Stimulated activated CD8-positive, alpha-beta memory T cell treated with anti-CD3 and anti-CD28 coated beads, Interleukin-15, amount 100 ng/mL, for 4 hours (primary cell): ENCODE measurements at regions not wholly inside any gene's neighbourhood (a gene's known extent, or its start where the extent isn't known, plus 50 kb on each side); places are given as distances from the start of the nearest gene placed in this dataset.
"Not testable (repeated sequence)": the region's sequence is repeated elsewhere in the genome, so short reads cannot be mapped to it uniquely, and the experiment has no call there.

ENCODE experiments used
- DNase-seq, 2 donors: peaks; one replicate each; pipeline ENCODE4 v3.0.0-alpha.2; 2020; ENCODE audit warnings: low read depth in 2 of 2

DNA sequence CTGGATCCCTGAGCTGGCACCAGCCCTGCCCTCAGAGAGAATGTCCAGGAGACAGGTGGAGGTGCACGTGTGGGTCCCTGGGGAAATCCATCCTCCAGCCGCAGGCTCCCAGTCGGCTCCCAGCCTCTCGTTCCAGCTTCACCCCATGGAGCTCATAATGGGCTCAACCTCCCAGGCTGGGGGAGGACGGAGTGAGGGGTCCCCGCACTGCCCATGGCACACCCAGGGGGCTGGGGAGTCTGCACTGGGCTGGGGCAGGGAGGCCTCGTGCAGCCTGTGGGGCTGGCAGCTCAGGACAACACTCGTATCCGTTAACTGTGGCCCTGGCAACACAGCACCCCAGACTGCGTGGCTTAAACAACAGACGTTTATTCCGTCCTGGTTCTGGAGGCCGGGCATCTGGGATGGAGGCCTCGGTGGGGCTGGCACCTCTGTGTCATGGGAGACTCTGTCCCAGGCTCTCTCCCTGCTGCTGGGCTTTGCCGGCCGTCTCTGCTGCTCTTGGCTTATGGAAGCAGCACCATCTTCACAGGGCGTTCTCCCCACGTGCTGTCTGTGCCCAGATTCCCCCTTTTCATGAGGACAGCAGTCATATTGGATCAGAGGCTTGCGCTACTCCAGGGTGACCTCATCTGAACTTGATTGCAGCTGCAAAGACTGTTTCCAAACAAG lies 223.6 kb downstream of the TMEM121 start:
- not testable (repeated sequence) for DNase-seq

DNA sequence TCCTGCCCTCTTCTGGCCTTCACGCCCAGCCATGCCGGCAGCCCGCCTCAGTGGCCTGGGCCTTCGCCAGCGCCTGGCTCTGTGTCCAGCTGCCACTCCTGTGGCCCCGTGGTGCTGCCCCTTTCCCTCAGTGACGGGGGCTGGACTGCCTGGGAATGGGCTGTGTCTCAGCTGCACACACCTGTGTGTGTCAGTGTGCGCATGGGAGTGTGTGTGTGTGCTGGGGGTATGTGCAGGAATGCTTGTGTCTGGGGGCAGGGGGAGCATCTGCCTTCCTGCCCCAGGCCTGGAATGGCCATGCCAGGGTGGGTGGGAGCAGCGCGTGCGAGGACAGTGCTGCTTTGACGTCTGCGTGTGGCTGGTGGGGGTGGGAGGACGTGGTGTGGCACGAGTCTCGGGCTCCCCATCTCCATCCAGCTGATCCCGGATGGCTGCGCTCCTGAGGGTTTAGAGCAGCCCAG lies 224.9 kb downstream of the TMEM121 start:
- DNase-seq = not testable (repeated sequence)

DNA sequence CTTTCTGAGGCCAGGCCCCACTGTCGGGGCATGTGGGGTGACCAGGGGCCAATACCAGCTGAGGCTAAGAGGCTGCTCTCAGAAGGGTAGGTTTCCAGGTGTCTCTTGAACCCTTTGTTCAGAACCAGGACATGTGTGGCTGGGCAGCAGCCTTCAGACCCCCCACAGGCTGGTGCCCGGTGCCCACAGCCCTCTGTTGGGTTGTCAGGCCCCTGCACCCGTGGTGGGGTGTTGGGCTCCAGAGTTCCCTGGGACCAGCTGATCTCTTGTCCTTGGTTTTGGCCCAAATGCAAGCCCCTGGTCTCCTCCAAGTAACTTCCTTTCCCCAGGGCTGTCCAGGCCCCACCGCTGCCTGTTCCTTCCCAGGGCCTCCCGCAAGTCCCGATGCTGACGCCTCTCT lies 226.0 kb downstream of the TMEM121 start:
- not testable (repeated sequence) for DNase-seq

DNA sequence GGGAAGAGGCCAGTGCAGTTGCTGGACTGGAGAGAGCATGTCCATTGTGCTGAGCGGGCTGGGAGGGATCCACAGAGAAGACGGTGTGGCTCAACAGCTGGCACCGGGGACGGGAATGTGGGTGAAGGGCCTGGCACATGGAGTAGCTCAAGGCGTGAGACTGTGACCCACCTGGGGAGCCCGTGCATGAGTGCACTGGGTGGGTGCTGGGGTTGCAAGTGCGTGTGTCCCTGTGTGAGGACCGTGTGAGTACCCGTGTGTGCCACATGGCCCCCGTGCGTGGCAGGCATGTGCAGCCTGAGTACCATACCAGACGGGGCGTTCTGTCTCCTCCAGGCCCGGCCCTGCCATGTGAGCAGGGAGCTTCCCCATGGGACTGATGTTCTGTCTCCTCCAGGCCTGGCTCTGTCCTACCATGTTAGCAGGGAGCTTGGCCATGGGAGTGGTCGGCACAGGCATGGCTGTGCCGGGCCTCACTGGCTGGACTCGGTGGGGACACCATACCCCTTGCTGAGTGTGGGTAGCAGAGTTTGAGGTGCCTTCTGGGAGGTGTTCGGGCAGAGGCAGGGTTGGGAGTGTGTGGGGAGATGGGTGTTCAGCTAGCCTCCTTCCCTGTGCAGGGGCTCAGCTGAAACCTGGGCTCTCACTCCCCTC lies 234.4 kb downstream of the TMEM121 start:
- no peak for DNase-seq

DNA sequence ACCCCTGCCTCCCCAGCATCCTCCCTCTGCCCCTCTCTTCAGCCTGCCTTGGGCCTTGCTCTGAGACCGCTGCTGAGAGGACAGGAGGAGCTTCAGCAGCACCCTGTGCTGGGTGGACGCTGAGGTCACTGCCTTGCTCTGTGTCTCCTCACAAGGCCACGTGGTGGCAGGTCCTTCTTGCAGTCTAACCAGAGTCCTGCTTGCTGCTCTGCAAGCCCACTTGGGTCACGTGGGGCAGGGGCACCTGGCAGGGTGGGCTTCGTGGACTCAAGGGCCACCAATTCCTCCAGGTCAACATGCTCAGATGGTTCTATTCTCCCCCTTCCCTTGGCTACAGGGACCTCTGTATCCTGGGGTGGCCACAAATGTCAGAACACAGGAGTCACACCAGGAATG lies 235.0 kb downstream of the TMEM121 start:
- not testable (repeated sequence) for DNase-seq

DNA sequence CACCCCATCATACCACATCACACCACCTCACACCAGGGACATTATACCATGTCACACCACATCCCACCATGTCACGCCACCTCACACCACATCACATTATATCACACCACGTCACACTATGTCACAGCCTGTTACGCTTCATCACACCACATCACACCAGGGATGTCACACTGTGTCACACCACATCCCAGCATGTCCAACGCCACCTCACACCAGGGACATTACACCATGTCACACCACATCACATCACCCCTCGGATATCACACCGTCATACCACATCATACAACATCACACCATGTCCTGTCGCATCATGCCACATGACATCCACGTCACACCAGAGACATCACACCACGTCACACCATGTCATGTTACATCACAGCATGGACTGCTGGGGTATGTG lies 235.5 kb downstream of the TMEM121 start:
- DNase-seq = no peak

DNA sequence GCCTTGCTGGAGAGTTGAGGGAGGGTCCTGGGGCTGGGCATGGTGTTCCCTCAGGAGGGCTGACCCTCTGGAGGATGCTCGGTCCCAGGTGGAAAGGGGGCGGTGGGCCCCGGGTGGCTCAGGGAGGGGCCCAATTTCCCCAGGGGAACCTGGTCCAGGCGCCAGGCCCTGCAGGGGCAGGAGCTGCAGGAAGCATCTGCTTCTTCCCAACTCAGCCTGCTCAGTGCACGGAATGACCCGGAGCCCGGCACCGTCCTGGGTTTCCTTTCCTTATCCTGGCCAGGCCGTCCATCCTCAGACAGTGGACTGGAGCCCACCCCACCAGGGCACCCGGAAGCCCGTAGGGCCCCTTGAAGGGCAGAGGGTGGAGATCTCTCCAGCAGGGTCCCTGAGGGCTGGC lies 235.9 kb downstream of the TMEM121 start:
- DNase-seq = not testable (repeated sequence)

DNA sequence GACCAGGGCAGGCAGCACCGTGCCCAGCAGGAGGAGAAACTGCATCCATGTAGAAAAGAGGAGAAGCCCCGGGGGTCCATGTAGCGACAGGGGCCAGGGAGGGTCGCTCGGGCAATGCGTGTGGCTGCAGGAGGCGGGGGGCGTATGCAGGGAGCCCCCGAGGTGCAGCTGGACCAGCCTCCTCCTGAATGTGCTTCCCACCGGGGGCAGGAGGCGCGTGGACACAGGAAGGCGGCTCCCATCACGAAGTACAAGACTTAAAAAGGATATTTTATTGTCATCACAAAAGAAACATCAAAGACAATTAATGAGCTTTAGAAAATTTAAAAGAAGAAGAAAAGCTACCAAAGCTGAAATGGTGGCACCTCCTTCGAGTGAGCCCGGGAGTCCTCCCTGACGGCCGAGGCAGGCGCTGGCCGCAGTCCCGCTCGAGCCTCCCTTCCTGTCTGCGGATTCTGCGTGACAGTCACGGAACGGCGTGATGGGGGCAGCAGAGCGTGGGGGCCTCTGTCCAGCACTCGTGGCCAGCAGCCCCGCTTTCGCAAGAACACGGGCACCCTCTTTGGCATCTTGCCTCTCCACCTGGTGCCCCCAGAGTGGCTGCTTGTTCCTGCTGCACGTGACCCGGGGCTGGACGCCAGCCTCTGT lies 238.0 kb downstream of the TMEM121 start:
- DNase-seq = not testable (repeated sequence)

DNA sequence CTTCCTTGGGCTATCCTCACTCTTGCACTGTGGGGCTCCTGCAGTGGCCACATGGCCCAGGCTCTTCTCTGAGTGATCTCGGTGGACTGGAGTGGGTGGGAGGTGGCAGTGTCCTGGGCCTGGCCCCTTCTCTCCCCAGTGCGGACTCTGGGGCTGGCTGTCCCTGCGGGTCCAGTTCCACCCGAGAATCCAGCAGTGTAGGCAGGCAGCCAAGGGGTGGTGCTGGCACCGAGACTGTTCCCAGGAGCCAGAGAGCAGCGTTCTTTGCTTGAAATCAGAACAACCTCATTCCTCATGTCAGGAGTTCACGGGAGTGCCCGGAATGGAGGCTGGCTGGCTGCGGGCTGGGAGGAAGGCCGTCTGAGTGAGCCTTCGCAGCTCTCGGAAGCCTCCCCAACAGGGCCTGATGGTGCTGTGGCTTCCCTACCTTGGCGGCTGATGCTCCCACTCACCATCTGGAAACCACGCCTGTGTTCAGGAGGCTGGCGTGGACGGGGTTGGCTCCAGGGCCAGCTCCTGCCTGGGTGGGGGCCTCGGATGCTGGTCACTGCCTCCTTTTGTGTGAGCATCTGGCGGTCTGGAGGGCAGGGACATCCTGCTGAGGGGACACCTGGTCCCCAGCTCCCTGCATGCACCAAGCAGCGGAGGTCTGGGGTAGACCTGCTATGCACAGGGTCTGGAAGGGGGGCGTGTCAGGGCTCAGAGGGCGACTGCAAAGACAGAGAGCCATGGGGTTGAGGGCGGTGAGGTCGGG lies 238.9 kb downstream of the TMEM121 start:
- DNase-seq = not testable (repeated sequence)

DNA sequence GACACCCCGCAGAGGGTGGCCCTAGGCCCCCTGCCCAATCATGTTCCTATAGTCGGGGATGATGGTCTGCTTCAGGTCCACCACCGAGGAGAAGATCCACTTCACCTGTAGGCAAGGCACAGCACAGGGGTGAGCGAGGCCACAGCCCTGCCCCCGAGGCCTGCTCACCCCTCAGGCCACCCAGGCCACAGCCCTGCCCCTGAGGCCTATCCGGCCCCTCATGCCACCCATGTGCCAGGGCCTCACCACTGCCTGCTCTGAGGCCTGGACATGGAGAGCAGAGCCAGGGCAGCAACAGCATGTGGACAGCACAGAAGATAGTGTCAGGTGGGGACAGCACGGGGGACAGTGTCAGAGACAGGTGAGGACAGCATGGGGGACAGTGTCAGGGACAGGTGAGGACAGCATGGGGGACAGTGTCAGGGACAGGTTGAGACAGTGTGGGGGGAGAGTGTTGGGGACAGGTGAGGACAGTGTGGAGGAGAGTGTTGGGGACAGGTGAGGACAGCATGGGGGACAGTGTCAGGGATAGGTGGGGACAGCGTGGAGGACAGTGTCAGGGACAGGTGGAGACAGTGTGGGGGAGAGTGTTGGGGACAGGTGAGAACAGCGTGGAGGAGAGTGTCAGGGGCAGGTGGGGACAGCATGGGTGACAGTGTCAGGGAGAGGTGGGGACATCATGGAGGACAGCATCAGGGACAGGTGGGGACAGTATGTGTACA lies 239.7 kb downstream of the TMEM121 start:
- DNase-seq = no peak

DNA sequence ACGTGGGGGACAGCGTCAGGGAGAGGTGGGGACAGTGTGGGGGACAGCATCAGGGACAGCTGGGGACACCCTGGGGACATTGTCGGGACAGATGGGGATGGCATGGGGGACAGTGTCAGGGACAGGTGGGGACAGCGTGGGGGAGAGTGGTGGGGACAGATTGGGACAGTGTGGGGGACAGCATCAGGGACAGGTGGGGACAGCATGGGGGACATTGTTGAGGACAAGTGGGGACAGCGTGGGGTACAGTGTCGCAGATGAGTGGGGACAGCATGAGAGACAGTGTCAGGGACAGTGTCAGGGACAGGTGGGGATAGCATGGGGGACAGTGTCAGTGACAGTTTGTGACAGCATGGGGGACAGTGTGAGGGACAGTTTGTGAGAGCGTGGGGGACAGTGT lies 240.9 kb downstream of the TMEM121 start:
- DNase-seq = no peak

DNA sequence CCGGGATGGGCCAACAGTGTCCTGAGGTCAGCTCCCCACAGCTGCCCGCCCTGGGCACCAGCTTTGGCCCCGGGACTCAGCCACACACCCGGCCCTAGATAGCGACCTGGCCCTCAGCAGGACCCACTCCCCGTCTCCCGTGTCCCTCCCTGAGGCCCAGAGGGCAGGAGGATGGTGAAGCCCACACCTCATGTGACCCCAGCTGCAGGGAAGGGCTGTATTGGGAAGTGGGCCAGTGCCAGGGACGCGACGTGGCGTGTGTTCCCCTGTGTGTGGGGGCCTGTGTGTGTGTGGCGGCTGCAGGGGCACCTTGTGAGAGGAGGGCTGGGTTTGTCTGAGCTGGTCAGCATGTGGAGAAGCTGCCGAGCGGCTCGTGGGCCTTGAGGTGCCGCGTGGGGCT lies 241.7 kb downstream of the TMEM121 start:
- not testable (repeated sequence) for DNase-seq

DNA sequence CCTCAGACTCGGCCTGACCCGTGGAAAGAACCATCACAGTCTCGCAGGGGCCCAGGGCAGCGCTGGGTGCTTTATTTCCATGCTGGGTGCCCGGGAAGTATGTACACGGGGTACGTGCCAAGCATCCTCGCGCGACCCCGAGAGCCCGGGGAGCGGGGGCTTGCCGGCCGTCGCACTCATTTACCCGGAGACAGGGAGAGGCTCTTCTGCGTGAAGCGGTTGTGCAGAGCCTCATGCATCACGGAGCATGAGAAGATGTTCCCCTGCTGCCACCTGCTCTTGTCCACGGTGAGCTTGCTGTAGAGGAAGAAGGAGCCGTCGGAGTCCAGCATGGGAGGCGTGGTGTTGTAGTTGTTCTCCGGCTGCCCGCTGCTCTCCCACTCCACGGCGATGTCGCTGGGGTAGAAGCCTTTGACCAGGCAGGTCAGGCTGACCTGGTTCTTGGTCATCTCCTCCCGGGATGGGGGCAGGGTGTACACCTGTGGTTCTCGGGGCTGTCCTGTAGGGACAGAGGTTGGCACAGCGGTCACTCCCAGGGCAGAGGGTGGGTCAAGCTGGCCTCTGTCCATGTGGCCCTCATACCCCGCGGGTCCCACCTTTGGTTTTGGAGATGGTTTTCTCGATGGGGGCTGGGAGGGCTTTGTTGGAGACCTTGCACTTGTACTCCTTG lies 242.8 kb downstream of the TMEM121 start:
- not testable (repeated sequence) for DNase-seq

DNA sequence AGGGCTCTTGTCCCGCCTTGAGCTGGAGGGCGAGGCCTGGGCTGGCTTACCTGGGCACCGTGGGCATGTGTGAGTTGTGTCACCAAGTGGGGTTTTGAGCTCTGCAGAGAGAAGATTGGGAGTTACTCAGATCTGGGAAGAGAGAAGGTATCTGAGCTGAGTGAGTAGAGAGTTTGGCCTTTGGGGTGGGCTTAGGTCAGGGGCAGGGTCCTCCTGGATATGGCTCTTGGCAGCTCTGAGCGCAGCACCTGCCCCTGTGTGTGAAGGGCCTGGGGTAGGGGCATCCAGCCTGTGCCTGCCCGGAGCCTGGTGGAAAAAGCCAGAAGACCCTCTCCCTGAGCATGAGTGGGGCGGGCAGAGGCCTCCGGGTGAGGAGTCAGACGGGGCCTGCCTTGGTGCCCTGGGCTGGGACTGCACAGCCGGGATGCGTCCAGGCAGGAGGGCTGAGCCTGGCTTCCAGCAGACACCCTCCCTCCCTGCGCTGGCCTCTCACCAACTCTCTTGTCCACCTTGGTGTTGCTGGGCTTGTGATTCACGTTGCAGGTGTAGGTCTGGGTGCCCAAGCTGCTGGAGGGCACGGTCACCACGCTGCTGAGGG lies 244.3 kb downstream of the TMEM121 start:
- DNase-seq = not testable (repeated sequence)

DNA sequence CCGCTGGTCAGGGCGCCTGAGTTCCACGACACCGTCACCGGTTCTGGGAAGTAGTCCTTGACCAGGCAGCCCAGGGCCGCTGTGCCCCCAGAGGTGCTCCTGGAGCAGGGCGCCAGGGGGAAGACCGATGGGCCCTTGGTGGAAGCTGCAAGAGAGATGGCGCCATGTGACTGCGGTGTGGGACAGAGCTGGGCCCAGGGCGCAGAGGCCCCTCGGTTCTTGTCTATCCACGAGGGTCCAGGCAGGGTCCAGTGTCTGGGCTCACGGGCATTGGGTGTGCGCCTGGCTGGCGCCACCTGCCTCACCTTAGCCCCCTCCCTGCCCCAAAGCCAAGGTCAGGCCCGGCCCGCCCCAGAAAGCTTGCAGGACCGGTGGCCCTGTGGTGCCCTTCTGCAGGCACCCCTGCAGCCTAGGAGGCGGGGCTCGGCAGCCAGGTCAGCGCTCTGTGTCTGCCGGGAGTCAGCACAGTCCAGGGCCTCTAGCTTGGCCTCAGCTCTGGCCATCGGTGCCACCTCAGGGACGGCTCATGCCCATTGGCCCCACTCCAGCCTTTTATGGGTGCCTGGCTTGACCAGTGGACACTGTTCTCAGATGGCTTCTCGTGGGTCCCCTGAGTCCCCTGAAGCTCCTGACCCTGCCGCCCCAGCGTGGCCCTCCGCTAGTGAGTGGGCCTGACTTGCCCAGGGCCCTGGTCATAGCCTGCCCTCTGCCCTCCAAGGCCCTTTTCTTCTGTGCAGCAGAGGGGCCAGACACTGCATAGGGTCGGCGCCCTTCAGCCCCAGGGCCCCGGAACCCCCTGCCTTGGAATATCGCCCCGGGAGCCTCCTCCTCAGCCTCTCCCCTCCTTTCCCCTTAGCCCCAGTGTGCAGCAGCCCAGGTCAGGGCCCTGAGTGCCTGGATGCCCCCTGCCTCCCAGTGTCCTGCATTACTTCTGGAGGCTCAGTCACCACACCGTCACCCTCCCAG lies 245.2 kb downstream of the TMEM121 start:
- DNase-seq = not testable (repeated sequence)

DNA sequence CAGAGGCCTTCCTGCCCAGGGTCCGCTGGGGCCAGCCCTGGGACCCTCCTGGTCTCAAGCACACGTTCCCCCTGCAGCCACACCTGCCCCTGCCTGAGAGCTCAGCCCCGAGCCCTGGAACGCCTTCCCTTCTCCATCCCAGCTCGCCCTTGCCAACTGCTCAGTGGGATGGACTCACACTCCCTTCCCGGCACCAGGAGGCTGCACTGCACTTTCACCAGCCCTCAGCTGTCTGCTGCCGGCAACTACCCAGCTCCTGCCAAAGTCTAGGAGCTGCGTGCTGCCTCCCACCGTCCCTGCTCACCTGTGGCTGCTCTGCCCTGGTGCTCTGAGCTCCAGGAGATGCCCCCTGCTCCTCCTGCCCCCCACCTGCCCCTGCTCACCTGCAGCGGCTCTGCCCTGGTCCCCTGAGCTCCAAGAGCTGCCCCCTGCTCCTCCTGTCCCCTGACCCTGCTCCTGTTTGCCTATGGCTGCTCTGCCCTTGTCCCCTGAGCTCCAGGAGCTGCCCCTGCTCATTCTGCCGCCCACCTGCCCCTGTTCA lies 246.4 kb downstream of the TMEM121 start:
- not testable (repeated sequence) for DNase-seq

DNA sequence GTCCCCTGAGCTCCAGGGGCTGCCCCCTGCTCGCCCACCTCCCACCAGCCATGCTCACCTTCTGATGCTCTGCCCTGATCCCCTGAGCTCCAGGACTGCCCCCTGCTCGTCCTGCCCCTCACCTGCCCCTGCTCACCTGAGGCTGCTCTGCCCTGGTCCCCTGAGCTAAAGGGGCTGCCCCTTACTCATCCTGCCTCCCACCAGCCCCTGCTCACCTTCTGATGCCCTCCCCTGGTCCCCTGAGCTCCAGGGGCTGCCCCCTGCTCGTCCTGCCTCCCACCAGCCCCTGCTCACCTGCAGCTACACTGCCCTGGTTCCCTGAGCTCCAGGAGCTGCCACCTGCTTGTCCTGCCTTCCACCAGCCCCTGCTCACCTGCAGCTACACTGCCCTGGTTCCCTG lies 247.2 kb downstream of the TMEM121 start:
- DNase-seq = no peak

DNA sequence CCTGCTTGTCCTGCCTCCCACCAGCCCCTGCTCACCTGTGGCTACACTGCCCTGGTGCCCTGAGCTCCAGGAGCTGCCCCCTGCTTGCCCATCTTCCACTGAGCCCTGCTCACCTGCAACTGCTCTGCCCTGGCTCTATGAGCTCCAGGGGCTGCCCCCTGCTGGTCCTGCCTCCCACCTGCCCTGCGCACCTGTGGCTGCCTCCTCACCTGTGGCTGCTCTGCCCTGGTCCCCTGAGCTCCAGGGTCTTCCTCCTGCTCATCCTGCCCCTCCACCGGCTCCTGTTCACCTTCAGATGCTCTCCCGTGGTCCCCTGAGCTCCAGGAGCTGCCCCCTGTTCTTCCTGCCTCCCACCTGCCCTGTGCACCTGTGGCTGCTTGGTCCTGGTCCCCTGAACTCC lies 247.6 kb downstream of the TMEM121 start:
- no peak for DNase-seq
